Kidney epithelial cell (primary cell): ENCODE measurements at regions not wholly inside any gene's neighbourhood (a gene's known extent, or its start where the extent isn't known, plus 50 kb on each side); places are given as distances from the start of the nearest gene placed in this dataset.

Experiments
- DNase-seq: peaks from one replicate; pipeline ENCODE4 v3.0.0-alpha.2; 2010; ENCODE audit warnings: low read depth
- H3K27me3 ChIP-seq: 2 replicates; pipeline ENCODE4 v1.6.0; 2011; ENCODE audit warnings: low read length; ENCODE audit not compliant: control insufficient read depth, insufficient read depth
- H3K36me3 ChIP-seq: 2 replicates; pipeline ENCODE4 v1.5.1; 2011; ENCODE audit warnings: low read length; ENCODE audit not compliant: control insufficient read depth, insufficient read depth
- H3K4me3 ChIP-seq: 2 replicates; pipeline ENCODE4 v1.5.1; 2011; ENCODE audit warnings: low read depth, mild to moderate bottlenecking, control low read depth, low read length
- TF ChIP-seq, protein P1 (sequence below): IDR thresholded peaks from 2 replicates; pipeline ENCODE4 v1.5.1; 2011; ENCODE audit warnings: mild to moderate bottlenecking, moderate library complexity, low read length, control low read depth, inconsistent platforms; ENCODE audit not compliant: insufficient read depth, poor library complexity, severe bottlenecking

DNA sequence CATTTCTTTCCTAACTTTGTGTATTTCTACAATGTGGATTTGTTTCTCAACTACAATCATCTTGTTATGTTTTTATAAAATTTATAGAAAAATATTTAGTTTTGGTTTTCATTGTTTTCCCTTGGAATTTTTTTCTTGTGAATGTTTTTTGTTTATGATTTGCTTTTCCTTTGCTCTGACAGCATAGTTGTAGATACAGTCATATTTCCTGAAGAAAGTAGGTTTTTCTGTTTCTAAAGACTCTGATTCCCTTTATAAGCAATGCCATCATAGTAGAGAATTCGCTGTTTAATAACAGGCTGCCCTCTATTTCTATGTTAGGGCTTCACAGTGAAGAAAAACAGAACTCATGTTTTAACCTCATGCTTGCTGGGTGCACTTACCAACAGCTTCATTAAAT, 482.3 kb downstream of the ZBBX start:
- DNase-seq = no peak
- H3K27me3 ChIP-seq = no peaks in the 10 kb centered on the region
- no peak overlapping the region for H3K4me3 ChIP-seq
- H3K36me3 ChIP-seq = no peaks in the 10 kb centered on the region
- TF ChIP-seq, protein P1, sequence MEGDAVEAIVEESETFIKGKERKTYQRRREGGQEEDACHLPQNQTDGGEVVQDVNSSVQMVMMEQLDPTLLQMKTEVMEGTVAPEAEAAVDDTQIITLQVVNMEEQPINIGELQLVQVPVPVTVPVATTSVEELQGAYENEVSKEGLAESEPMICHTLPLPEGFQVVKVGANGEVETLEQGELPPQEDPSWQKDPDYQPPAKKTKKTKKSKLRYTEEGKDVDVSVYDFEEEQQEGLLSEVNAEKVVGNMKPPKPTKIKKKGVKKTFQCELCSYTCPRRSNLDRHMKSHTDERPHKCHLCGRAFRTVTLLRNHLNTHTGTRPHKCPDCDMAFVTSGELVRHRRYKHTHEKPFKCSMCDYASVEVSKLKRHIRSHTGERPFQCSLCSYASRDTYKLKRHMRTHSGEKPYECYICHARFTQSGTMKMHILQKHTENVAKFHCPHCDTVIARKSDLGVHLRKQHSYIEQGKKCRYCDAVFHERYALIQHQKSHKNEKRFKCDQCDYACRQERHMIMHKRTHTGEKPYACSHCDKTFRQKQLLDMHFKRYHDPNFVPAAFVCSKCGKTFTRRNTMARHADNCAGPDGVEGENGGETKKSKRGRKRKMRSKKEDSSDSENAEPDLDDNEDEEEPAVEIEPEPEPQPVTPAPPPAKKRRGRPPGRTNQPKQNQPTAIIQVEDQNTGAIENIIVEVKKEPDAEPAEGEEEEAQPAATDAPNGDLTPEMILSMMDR = no peak

DNA sequence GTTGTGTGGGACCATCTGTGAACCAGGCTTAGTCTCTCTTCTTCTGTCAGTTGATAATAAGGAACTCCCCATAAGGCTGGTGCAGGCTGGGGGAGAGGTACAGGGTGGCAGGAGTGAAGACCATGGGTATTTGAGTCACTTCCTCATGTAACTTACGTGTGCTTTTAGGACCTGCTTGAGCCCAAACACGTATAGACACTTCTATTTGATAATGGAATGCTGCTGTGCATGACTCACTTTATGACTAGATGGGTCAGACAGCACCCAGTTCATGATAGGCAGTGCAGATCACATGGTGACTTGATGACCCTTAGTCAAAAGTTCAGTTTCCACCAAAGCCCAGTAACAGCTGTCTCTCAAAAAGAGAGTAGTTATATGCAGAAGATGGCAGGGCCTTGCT, 490.9 kb downstream of the ZBBX start:
- H3K36me3 ChIP-seq = no peaks in the 10 kb centered on the region
- no peaks in the 10 kb centered on the region for H3K27me3 ChIP-seq
- no peak for DNase-seq
- H3K4me3 ChIP-seq = no peak overlapping the region
- TF ChIP-seq, protein P1 = no peak

DNA sequence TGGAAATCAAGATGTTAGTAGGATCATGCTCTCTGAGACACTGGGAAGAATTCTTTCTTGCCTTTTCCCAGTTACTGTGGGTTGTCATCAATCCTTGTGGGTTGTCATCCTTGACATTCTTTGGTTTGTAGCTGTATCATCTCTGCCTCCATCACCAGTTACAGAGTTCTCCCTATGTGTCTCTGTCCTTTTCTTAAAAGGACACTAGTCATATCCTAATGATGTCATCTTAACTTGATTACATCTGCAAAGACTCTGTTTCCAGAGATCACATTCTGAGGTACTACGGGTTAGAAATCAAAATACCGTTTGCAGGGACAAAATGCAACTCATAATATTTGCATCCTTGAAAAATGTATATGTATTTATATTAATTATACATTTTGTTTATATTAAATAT, 500.4 kb downstream of the ZBBX start:
- TF ChIP-seq, protein P1 = no peak
- no peaks in the 10 kb centered on the region for H3K36me3 ChIP-seq
- no peaks in the 10 kb centered on the region for H3K27me3 ChIP-seq
- DNase-seq = no peak
- no peak overlapping the region for H3K4me3 ChIP-seq

DNA sequence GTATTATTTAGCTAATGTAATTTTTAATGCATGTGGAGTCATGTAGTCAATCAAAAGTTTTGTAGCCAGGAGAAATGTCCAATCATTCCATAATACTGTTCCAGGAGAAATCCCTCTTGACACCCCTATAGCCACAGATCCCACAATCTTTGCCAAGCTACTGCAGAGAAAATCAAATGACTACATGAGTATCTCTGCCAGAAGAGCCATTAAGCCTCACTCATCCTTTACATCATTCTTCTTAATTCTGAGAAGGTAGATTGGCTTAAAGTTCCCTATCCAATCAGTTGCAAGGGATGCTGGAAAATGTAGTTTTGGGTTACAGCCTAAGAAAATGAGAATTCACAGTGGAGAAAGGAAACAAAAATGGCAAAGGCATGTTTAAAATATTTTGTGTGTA, 502.1 kb downstream of the ZBBX start:
- H3K4me3 ChIP-seq = no peak overlapping the region
- H3K27me3 ChIP-seq = no peaks in the 10 kb centered on the region
- no peak for DNase-seq
- TF ChIP-seq, protein P1 = no peak
- H3K36me3 ChIP-seq = no peaks in the 10 kb centered on the region

DNA sequence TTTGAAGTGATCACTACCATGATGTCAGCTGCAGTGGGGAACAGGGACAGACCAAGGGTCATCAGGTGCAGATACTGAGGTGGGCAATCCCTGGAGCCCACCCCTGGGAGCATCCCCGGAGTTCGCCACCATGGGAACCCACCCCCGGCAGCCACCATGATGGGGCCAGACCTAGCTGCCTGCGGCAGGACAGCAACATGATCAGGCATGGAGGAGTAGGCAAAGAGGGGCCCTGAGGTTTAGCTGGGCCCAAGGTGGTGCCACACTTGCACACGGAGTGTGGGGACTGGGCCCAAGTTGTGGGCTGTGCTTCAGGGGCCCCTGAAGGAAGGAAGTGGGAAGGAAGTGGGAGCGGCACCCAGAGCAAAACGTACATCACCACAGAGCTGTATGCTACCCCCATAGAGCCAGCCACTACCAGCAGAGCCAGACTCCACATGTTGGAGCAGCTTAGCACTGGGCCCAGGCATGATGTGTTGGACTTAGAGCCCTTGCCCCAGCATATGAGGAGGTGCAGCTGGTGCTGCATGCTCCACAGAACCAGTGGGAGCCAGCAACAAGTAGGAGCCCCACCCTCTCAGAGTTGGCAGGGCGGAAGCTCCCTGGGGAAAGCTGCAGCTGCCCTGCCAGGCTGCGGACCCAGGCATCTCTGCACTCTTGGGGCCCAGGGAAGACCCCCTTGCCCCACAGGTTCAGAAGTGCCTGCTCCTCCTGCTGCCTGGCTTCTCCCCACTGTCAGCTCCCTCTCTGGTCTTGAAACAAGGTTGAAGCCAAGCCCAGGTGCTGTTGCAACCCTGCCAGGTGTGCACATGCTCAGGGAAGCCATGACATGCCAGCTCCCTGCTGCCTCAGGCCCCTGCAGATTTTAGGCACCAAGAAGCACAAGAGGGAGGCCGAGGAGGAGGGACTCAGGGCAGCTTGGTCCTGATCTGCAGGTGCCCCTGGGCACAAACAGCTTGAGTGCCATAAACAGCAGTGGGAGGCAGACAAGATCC, 515.3 kb downstream of the ZBBX start:
- Histone ChIP-seq H3K27me3 (no peaks in the 10 kb centered on the region), H3K4me3 (no peak overlapping the region), H3K36me3 (no peaks in the 10 kb centered on the region)
- TF ChIP-seq, protein P1 = no peak
- no peak for DNase-seq
